Stimulated activated CD8-positive, alpha-beta memory T cell treated with anti-CD3 and anti-CD28 coated beads, Interleukin-15, amount 100 ng/mL, for 24 hours (primary cell): ENCODE measurements at regions not wholly inside any gene's neighbourhood (a gene's known extent, or its start where the extent isn't known, plus 50 kb on each side); places are given as distances from the start of the nearest gene placed in this dataset.

Experiments used
- DNase-seq: peaks from one replicate; pipeline ENCODE4 v3.0.0-alpha.2; 2020; ENCODE audit warnings: low read depth

GRCh38 chr3:178263236-178263916 is 272.9 kb upstream of the KCNMB2 start:
- DNase-seq, result no peak

- no peak for DNase-seq
Measured at GRCh38 chr3:178267158-178267844, 268.9 kb upstream of the KCNMB2 start.

- no peak for DNase-seq
Measured at GRCh38 chr3:178270838-178271237, 265.4 kb upstream of the KCNMB2 start.

DNA sequence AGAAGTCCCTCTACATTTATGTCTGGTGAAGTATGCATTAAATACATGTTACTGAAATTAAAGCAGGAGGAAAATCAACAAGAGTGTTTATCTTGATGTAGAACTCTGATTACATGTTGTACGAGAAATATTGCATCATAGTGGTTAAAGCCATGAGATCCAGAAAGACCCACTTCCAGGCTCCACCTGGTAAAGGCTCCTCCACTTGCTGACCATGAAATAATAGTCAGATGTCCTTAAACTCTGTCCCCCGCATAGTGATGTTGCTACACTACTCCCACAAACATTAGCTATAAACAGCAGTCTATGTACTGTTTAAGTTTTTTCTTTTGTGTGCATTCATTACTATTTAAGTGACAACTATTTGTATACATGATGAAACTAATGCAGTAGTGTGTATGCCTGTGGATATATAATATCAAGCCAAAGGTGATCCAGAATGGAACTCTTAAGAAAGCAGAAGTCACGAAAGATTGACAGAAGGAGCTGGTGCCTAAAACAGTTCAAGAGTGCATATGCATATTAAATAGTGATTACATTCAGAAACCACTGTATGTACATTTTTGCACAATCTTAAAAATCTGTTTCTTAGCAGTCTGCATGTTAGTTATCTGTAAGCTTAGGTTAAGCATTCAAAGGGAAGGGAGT is 264.4 kb upstream of the KCNMB2 start:
- no peak for DNase-seq

DNA sequence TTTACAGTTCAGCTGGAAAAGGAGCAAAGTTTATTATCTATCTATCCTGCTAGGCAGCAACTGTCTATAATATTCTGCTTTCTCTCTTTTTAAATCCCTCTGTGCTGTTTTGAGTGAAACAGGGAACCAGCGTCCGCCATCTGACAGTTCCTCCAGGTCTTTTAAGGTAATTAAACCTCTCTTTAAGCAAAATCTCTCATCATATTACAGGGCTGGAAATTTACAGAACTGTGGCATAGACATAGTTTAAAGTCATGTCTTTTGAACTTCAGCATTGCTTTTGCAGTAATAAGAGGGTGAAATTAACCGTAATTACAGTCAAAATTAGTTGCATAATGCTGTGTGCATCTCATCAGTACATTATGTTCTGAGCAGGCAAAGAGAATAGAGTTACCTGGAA is 263.4 kb upstream of the KCNMB2 start:
- DNase-seq, result no peak

GRCh38 chr3:178274711-178275110 is 261.5 kb upstream of the KCNMB2 start:
- no peak for DNase-seq

DNA sequence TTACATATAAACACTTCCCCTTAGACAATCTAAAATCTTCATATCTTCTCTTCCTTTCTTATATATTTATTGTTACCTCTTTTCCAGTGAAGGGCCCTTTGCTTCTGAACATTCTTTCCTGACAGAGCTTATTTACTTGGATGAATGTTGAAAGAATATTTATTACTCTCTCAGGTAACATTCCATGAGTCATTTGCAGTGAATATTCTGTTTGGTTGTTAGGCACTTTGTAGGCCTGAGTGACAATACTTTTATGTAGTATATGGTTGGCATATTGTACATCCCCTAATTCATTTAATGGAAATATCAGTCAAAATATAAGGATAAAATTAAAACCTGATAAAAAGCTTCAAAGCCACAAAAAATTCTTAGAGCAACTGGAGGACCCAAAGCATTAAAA is 260.9 kb upstream of the KCNMB2 start:
- no peak for DNase-seq

- DNase-seq, result no peak
Measured at GRCh38 chr3:178275793-178276192, 260.4 kb upstream of the KCNMB2 start.

DNA sequence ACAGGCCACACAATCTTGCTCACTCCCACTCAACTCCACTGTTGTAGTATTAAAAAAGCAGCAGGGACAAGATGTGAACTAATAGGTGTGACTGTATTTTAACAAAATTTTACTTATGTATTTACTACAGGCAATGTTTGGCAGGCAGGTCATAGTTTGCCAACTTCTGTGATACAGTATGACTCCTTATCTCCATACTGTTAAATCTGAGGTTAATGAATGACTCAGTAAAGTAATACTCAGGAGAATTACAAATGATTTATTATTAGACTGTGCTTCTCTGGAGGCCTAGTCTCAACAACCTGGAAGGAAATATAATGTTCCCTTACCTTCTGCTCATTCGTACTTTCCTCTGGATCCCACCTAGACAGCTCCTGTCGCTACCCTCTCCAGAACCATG is 258.6 kb upstream of the KCNMB2 start:
- DNase-seq, result no peak

DNA sequence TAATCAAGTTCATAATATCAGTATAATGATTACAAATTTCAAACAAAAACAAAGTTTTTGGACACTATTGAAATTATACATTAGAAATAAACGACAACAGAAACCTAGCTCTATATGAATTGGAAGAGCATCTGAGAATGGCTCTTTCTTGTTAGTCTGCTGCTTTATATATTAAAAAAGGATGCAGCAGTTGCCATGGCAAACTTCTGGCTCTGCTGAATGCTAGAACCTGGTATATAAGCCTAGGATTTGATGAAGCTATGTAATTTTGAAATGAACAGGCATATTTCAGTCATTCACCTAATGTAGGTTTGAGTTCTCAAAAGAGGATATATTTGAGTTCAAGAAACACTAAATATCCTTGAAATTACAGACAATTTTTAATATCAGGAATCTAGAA is 252.7 kb upstream of the KCNMB2 start:
- DNase-seq, result no peak

GRCh38 chr3:178284181-178284580 is 252.1 kb upstream of the KCNMB2 start:
- no peak for DNase-seq

GRCh38 chr3:178288074-178288473 is 248.2 kb upstream of the KCNMB2 start:
- no peak for DNase-seq

- no peak for DNase-seq
Measured at GRCh38 chr3:178289544-178290160, 246.6 kb upstream of the KCNMB2 start.

DNA sequence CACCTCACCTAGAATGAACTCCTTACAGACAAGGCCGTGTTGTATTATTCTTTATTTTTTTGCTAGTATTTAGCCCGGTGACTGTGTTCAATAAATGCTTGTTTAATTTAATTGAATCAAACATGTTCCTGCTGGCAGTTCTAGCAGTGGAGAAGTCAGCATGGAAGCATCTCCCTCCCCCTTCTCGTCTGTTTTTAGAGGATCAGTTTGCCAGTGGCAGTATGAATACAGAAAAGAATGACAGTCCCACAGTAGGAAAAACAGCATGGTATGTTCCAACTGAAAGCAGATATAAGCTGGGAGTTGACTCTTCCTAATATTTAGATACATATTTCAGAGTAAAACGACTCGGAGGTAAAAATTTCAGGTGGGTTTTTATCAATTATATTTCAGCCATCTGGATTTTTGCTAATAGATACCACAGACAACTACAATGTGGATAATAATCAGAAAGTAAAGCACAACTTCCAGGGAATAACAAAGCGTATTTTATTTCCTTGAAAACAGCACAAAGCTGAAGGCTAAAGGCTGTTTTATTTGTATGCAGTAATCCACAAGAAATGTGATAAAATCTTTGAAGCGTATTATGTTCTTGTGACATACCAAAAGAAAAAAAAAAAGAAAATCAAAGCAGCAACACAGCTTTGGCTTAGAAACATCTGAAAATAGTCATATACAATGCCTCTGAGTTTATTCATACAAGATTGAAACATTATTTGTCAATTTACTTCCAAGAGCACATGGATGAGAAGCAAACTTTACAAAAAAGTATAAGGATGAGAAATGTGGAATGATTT is 244.5 kb upstream of the KCNMB2 start:
- DNase-seq, result no peak

GRCh38 chr3:178295292-178295912 is 240.8 kb upstream of the KCNMB2 start:
- no peak for DNase-seq

DNA sequence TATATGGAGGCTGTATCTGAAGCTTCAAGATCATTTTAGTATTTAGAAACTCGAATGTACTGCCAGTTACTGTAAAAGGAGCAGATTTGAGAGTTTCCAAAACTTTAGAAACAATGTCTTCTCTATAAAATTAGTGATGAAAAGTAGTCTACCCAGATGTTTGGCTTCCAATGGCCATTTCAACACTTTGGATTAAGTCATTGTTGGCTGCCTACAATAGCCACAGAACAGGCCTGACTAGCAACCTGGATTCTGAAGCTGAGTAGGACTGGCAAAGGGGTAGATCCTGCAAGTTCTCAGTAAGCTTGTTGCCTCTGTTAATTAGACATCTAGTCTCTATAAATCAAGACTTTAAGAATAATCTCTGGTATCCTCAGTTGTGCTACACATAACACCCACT is 239.0 kb upstream of the KCNMB2 start:
- DNase-seq, result no peak

GRCh38 chr3:178297740-178298139 is 238.5 kb upstream of the KCNMB2 start:
- DNase-seq, result no peak

DNA sequence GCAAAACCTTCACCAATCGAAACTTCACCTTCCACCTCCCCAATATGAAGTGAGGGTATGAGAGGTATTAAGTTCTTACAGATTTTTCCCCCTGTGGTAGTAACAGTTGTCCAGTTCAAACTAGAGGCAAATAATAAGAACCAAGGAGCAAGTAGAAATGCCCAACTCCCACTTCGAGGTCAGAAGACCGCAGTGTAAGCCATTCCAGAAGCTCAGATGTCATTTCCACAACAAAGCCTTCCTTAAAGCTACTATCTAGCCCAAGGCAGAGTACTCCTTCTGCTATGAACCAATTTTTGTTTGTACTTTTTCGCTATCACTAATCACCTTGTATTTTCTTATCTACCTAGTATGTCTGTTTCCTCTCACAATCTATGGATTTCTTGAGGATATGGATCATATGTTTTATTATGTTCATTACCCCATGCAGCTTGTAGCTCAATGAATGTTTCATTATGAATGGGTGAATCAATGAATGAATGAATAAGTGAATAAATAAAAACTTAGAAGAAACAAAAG is 235.7 kb upstream of the KCNMB2 start:
- no peak for DNase-seq

DNA sequence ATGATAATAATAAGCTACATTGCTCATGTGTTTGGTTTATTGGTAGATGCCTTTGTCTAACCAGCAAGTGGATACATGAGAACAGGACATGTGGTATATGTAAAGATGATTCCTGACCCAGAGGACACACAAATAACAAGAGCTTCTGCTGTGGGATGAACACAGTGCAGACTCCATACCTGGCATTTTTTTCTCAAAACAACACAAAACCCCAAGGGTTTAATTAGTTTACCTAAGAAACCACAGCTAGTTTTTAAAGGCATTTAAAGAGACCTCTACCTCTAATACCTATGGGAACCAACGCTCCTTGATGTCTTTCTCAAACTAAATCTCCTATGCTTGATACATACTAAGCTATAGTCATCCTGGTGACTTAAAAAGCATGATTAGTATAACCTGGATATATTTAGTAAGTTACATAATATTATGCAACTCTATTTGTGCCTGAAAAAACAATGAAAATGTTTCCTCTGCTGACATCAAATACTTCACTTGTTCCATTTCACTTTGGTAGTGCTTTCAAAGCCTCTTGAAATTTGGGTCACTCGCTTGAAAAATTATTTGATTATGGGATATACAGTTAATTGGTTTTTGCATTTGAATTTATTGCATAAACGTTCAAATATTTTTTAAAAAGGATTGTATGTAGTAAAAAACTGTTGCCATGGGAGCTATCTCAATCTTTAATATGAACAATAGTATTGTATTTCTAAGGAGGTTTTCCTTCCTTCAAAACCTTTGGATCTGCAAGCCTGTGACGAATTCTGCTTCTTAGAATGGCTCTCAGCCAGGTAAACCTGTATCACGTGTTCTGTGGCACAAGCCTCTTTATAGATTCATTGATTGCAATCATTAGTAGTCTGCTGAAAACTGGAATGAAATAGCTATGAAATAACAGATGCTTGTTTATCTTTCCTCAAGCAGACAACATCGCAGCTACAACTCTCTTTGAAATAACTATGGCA is 233.0 kb upstream of the KCNMB2 start:
- no peak for DNase-seq

DNA sequence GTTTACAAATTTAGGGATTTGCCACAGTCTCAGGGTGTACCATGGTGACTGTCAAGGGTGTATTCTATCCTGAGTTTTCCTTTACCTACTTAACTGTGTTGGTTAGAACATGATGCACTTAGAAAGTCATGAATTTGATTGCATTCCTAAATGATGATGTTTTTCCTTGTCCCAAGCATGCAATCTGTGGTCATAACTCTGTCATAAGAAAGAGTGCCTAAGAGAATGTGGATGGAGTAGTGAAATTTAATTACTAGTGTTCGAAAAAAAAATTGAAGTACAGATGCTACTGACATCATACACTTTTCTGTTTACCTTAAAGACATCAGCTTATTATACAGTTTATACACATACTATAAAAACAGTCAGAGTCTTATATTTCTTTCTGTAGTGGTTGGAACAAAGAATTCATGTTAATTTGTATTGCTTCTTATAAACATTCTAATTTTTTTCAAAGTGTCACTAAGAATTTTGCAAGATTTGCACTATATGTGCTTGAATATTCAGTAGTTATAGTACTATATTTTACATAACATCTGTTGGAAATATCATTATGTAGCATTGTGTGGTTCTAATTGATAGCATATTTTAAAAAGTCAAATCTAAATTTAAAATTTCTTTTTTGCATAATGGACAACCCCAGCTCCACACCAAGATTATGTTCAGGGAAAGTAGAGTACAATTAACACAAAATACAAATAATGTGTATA is 231.3 kb upstream of the KCNMB2 start:
- no peak for DNase-seq
